ENCODE measurements at regions not wholly inside any gene's neighbourhood (a gene's known extent, or its start where the extent isn't known, plus 50 kb on each side); places are given as distances from the start of the nearest gene placed in this dataset.
A peak's percentile ranks its signal among the peaks of the same experiment; 100 is the strongest.
"Not testable (repeated sequence)": the region's sequence is repeated elsewhere in the genome, so short reads cannot be mapped to it uniquely, and the experiment has no call there.

GRCh38 chr4:77220828-77221613 is 64.0 kb downstream of the CCNG2 start:
- peak; percentile 28 for DNase-seq

GRCh38 chr4:77225022-77225421 is 68.0 kb downstream of the CCNG2 start:
- DNase-seq = no peak

- DNase-seq = no peak
Observed at GRCh38 chr4:77226939-77227705, 70.1 kb downstream of the CCNG2 start.

GRCh38 chr4:77229433-77229832 is 72.4 kb downstream of the CCNG2 start:
- DNase-seq = no peak

- no peak for DNase-seq
Observed at GRCh38 chr4:77232653-77233052, 75.6 kb downstream of the CCNG2 start.

- DNase-seq = no peak
Observed at GRCh38 chr4:77235289-77235854, 78.4 kb downstream of the CCNG2 start.

- DNase-seq = no peak
Observed at GRCh38 chr4:77236806-77237205, 79.8 kb downstream of the CCNG2 start.

GRCh38 chr4:77240469-77241066 is 83.6 kb downstream of the CCNG2 start:
- DNase-seq = no peak

- DNase-seq = no peak
Observed at GRCh38 chr4:77248805-77249204, 91.8 kb downstream of the CCNG2 start.

GRCh38 chr4:77251751-77252150 is 94.7 kb downstream of the CCNG2 start:
- no peak for DNase-seq

- DNase-seq = no peak
Observed at GRCh38 chr4:77263247-77263646, 106.2 kb downstream of the CCNG2 start.

- DNase-seq = not testable (repeated sequence)
Observed at GRCh38 chr4:77263976-77264375, 107.0 kb downstream of the CCNG2 start.

- no peak for DNase-seq
Observed at GRCh38 chr4:77264826-77265225, 107.8 kb downstream of the CCNG2 start.

GRCh38 chr4:77268108-77268507 is 111.1 kb downstream of the CCNG2 start:
- DNase-seq = peak; percentile 61

- DNase-seq = no peak
Observed at GRCh38 chr4:77269505-77269904, 112.5 kb downstream of the CCNG2 start.

- DNase-seq = no peak
Observed at GRCh38 chr4:77273412-77273811, 116.4 kb downstream of the CCNG2 start.

GRCh38 chr4:77279114-77279513 is 122.1 kb downstream of the CCNG2 start:
- DNase-seq = not testable (repeated sequence)

- no peak for DNase-seq
Observed at GRCh38 chr4:77282305-77282704, 125.3 kb downstream of the CCNG2 start.

GRCh38 chr4:77284036-77284435 is 127.0 kb downstream of the CCNG2 start:
- no peak for DNase-seq

- DNase-seq = no peak
Observed at GRCh38 chr4:77286906-77287305, 129.9 kb downstream of the CCNG2 start.

GRCh38 chr4:77293426-77293825 is 136.4 kb downstream of the CCNG2 start:
- DNase-seq = no peak

- DNase-seq = not testable (repeated sequence)
Observed at GRCh38 chr4:77300996-77301395, 144.0 kb downstream of the CCNG2 start.

- DNase-seq = no peak
Observed at GRCh38 chr4:77305766-77306165, 148.8 kb downstream of the CCNG2 start.

- no peak for DNase-seq
Observed at GRCh38 chr4:77306496-77306895, 149.5 kb downstream of the CCNG2 start.

Measured in DMS79 (cell line).